SK-N-SH treated with all-trans-retinoic acid at 6 μM for 48 hours (cell line): ENCODE measurements at regions not wholly inside any gene's neighbourhood (a gene's known extent, or its start where the extent isn't known, plus 50 kb on each side); places are given as distances from the start of the nearest gene placed in this dataset.

Experiments
- ARNTL ChIP-seq: fragments of 450-650 bp; formaldehyde crosslinking; IDR thresholded peaks from 2 replicates; pipeline ENCODE4 v1.5.0; 2020; ENCODE audit warnings: low read depth, mild to moderate bottlenecking, moderate library complexity, borderline replicate concordance
- ESRRG ChIP-seq: fragments of 250-450 bp; sonication (Bioruptor Pico); IDR thresholded peaks from 2 replicates; pipeline ENCODE4 v1.6.1; 2021; ENCODE audit warnings: mild to moderate bottlenecking
- RARB ChIP-seq: fragments of 250-450 bp; sonication (Bioruptor Pico); IDR thresholded peaks from 2 replicates; pipeline ENCODE4 v1.8.0; 2021; ENCODE audit warnings: mild to moderate bottlenecking, moderate library complexity
- ZNF8 ChIP-seq: fragments of 450-650 bp; formaldehyde crosslinking; IDR thresholded peaks from 2 replicates; pipeline ENCODE4 v1.5.0; 2020; ENCODE audit warnings: mild to moderate bottlenecking, moderate library complexity
- TF ChIP-seq, protein P1 (sequence below): fragments of 250-450 bp; sonication (Bioruptor Pico); IDR thresholded peaks from 2 replicates; pipeline ENCODE4 v1.5.1; 2020; ENCODE audit warnings: low read depth, mild to moderate bottlenecking, moderate library complexity

GRCh38 chr2:182506606-182507005 is 79.8 kb upstream of the PDE1A start:
- no peak for TF ChIP-seq ESRRG
- no peak for TF ChIP-seq RARB (CRISPR knock-in tag)
- TF ChIP-seq, protein P1, sequence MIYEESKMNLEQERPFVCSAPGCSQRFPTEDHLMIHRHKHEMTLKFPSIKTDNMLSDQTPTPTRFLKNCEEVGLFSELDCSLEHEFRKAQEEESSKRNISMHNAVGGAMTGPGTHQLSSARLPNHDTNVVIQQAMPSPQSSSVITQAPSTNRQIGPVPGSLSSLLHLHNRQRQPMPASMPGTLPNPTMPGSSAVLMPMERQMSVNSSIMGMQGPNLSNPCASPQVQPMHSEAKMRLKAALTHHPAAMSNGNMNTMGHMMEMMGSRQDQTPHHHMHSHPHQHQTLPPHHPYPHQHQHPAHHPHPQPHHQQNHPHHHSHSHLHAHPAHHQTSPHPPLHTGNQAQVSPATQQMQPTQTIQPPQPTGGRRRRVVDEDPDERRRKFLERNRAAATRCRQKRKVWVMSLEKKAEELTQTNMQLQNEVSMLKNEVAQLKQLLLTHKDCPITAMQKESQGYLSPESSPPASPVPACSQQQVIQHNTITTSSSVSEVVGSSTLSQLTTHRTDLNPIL (CRISPR knock-in tag): no peak
- TF ChIP-seq ARNTL (CRISPR knock-in tag): no peak
- no peak for TF ChIP-seq ZNF8
